Heart right ventricle (tissue), 16 donors: ENCODE measurements at regions not wholly inside any gene's neighbourhood (a gene's known extent, or its start where the extent isn't known, plus 50 kb on each side); places are given as distances from the start of the nearest gene placed in this dataset.

Experiments used
- ATAC-seq, 8 donors: fragments of 200-7000 bp; cut with Tn5 transposase; one replicate each; pipeline ENCODE4 v1.9.1; 2020; ENCODE audit warnings: mild to moderate bottlenecking in 8 of 8, moderate library complexity in 8 of 8, moderate number of reproducible peaks in 1 of 8
- DNase-seq, 2 donors: peaks; one replicate each; pipeline ENCODE4 v3.0.0-alpha.2; 2020
- H3K27ac ChIP-seq, 10 donors: fragments of 200-600 bp; sonication (generic) in 2 of 10; one replicate each; pipeline versions ENCODE4 v1.5.0 to v1.8.0; 2020 to 2022; ENCODE audit warnings: mild to moderate bottlenecking in 3 of 10
- H3K27me3 ChIP-seq, 7 donors: fragments of 200-600 bp; one replicate each; pipeline ENCODE4 v1.8.0; 2021 to 2022; ENCODE audit warnings: mild to moderate bottlenecking in 2 of 7
- H3K36me3 ChIP-seq, 9 donors: fragments of 200-600 bp; sonication (generic) in 1 of 9; one replicate each; pipeline versions ENCODE4 v1.5.0 to v1.8.0; 2020 to 2022; ENCODE audit warnings: mild to moderate bottlenecking in 2 of 9
- H3K4me1 ChIP-seq, 9 donors: fragments of 200-600 bp; sonication (generic) in 1 of 9; one replicate each; pipeline versions ENCODE4 v1.5.0 to v1.8.0; 2020 to 2022; ENCODE audit warnings: mild to moderate bottlenecking in 4 of 9
- H3K4me3 ChIP-seq, 10 donors: fragments of 200-600 bp; sonication (generic) in 2 of 10; one replicate each; pipeline versions ENCODE4 v1.5.0 to v1.8.0; 2020 to 2022; ENCODE audit warnings: mild to moderate bottlenecking in 7 of 10, moderate library complexity in 2 of 10
- H3K9me3 ChIP-seq, 11 donors: fragments of 200-600 bp in 10 of 11; sonication (generic) in 2 of 11; one replicate each; pipeline versions ENCODE4 v1.5.0 to v1.8.0; 2013 to 2022; ENCODE audit warnings: mild to moderate bottlenecking in 2 of 11, control low read depth in 1 of 11, moderate library complexity in 1 of 11
- CTCF ChIP-seq, 9 donors: fragments of 200-600 bp; sonication (generic) in 2 of 9; IDR thresholded peaks; one replicate each; pipeline versions ENCODE4 v1.5.0 to v1.8.0; 2021 to 2022; ENCODE audit warnings: antibody characterized with exemption in 9 of 9, mild to moderate bottlenecking in 5 of 9, moderate library complexity in 1 of 9
- WGBS, 2 donors: extraction: QIAGEN DNeasy Blood & Tissue Kit; methylation state at CpG; one replicate each; pipeline ENCODE4 v1.1.7; 2013; ENCODE audit warnings: inconsistent platforms in 1 of 2; 5-methylcytosine and 5-hydroxymethylcytosine counted together
- intact Hi-C, 10 donors: fragments of 100-400 bp; cut with DNase I; formaldehyde crosslinking; loops; one replicate each; pipeline versions ENCODE4 v1.11.1 to v1.14.2; 2022
- donor health status: Arrhythmogenic right ventricular cardiomyopathy.
- donor health status: ischemic (EF 13 %, LVEDD 7.1; RV severe dilation, severe dysfunction).
- donor health status: healthy with polysubstance abuse.
- donor health status: DM: no; HTN: yes; CAD: no.
- donor health status: DM: no; HTN: no; CAD: no.
- donor health status: ischemic (EF 25% LVEDD 6.9; RV normal size, moderate dysfunction).
- donor health status: ischemic (EF 25% LVEDD 5.7; RV mildly dilated, moderate dysfunction).
- donor health status: healthy.
- donor health status: DM: yes; HTN: yes; CAD: no.
- donor health status: Ischemic cardiomyopathy.
- donor health status: ischemic (EF 35%, LVEDD 5.7; RV mildly dilated, moderate dysfunction).
- donor health status: nonischemic (EF 11% LVEDD 7.7; RV severe dilation, severe dysfunction).
- donor health status: DM: yes; HTN: yes; CAD: no.
- donor health status: PGD.
- donor health status: ischemic (EF 29% LVEDD 5.4; RV normal size, mild dysfunction).
- donor health status: nonischemic (EF 23%, LVEDD 6.1; RV moderate dilation, normal function).

- H3K27me3 ChIP-seq, result no peaks in the 10 kb centered on the region
- intact Hi-C loops, result no loop called here
- ATAC-seq (no peak), DNase-seq (no peak)
- no peak for TF ChIP-seq CTCF (IDR thresholded peaks at IDR 0.05)
- no peaks in the 10 kb centered on the region for H3K4me1 ChIP-seq
- no peaks in the 10 kb centered on the region for H3K36me3 ChIP-seq
- H3K27ac ChIP-seq, result no peak overlapping the region
- 88 to 92% methylated on average over 1 of the region's 1 CpG for WGBS, 2 donors
- H3K4me3 ChIP-seq, result no peak overlapping the region
- no peaks in the 10 kb centered on the region for H3K9me3 ChIP-seq
Measured at GRCh38 chr2:167857416-167857815, 390.0 kb downstream of the STK39 start.

GRCh38 chr2:167856190-167856589 lies 391.2 kb downstream of the STK39 start:
- no peak for TF ChIP-seq CTCF (IDR thresholded peaks at IDR 0.05)
- no peak for DNase-seq
- Histone ChIP-seq H3K4me3 (no peak overlapping the region), H3K36me3 (no peaks in the 10 kb centered on the region), H3K4me1 (no peaks in the 10 kb centered on the region), H3K27ac (no peak overlapping the region), H3K27me3 (no peaks in the 10 kb centered on the region), H3K9me3 (no peaks in the 10 kb centered on the region)
- intact Hi-C loops, result no loop called here
- no peak for ATAC-seq

GRCh38 chr2:167855211-167855610 lies 392.2 kb downstream of the STK39 start:
- Histone ChIP-seq H3K9me3 (no peaks in the 10 kb centered on the region), H3K36me3 (no peaks in the 10 kb centered on the region), H3K4me3 (no peak overlapping the region), H3K4me1 (no peaks in the 10 kb centered on the region), H3K27ac (no peak overlapping the region), H3K27me3 (no peaks in the 10 kb centered on the region)
- ATAC-seq, result no peak
- intact Hi-C loops, result no loop called here
- DNase-seq, result no peak
- WGBS, 2 donors, result 86 to 91% methylated on average over 2 of the region's 2 CpGs
- no peak for TF ChIP-seq CTCF (IDR thresholded peaks at IDR 0.05)

- intact Hi-C loops, result no loop called here
- Histone ChIP-seq H3K36me3 (no peaks in the 10 kb centered on the region), H3K27ac (no peak overlapping the region), H3K4me1 (no peaks in the 10 kb centered on the region), H3K4me3 (no peak overlapping the region), H3K9me3 (peaks cover 0 to 7% (median 0%) of the 10 kb centered on the region in 11 donors), H3K27me3 (no peaks in the 10 kb centered on the region)
- 73 to 84% methylated on average over 1 of the region's 1 CpG for WGBS, 2 donors
- DNase-seq (no peak), ATAC-seq (no peak)
- TF ChIP-seq CTCF (IDR thresholded peaks at IDR 0.05), result no peak
Measured at GRCh38 chr2:167853717-167854116, 393.7 kb downstream of the STK39 start.

- ATAC-seq (no peak), DNase-seq (no peak)
- intact Hi-C loops, result no loop called here
- Histone ChIP-seq H3K9me3 (peaks cover 0 to 10% (median 0%) of the 10 kb centered on the region in 11 donors), H3K27me3 (no peaks in the 10 kb centered on the region), H3K36me3 (no peaks in the 10 kb centered on the region), H3K4me3 (no peak overlapping the region), H3K27ac (no peak overlapping the region), H3K4me1 (no peaks in the 10 kb centered on the region)
- 10 to 29% methylated on average over 1 of the region's 1 CpG for WGBS, 2 donors
- TF ChIP-seq CTCF (IDR thresholded peaks at IDR 0.05), result no peak
Measured at GRCh38 chr2:167851876-167852275, 395.5 kb downstream of the STK39 start.
